ENCODE measurements at regions not wholly inside any gene's neighbourhood (a gene's known extent, or its start where the extent isn't known, plus 50 kb on each side); places are given as distances from the start of the nearest gene placed in this dataset.

GRCh38 chr17:33888455-33888854 is 366.6 kb upstream of the CCL2 start:
- no peaks in the 10 kb centered on the region for H3K9me3 ChIP-seq
- no peaks in the 10 kb centered on the region for H3K4me1 ChIP-seq
- 76 to 86% methylated on average over 3 of the region's 3 CpGs for WGBS, 2 donors
- DNase-seq = no peak
- no peak overlapping the region for H3K4me3 ChIP-seq (replicated peaks in 1 of 3)
- H3K36me3 ChIP-seq = no peaks in the 10 kb centered on the region
- H3K27ac ChIP-seq = no peak overlapping the region
- H3K27me3 ChIP-seq = no peaks in the 10 kb centered on the region
- intact Hi-C loops (cut with DNase I) = no loop called here
- TF ChIP-seq CTCF (IDR thresholded peaks at IDR 0.05) = no peak
- no peak for TF ChIP-seq POLR2A (IDR thresholded peaks at IDR 0.05)

- no peak overlapping the region for H3K27ac ChIP-seq
- no peak for DNase-seq
- no peaks in the 10 kb centered on the region for H3K9me3 ChIP-seq
- no peaks in the 10 kb centered on the region for H3K36me3 ChIP-seq
- H3K27me3 ChIP-seq = no peaks in the 10 kb centered on the region
- intact Hi-C loops (cut with DNase I) = no loop called here
- no peak overlapping the region for H3K4me3 ChIP-seq (replicated peaks in 1 of 3)
- no peaks in the 10 kb centered on the region for H3K4me1 ChIP-seq
- TF ChIP-seq CTCF (IDR thresholded peaks at IDR 0.05) (no peak), POLR2A (IDR thresholded peaks at IDR 0.05) (no peak)
- WGBS, 2 donors = 34 to 51% methylated on average over 2 of the region's 2 CpGs
Measured at GRCh38 chr17:33889040-33889439, 366.0 kb upstream of the CCL2 start.

- intact Hi-C loops (cut with DNase I) = no loop called here
- H3K27me3 ChIP-seq = no peaks in the 10 kb centered on the region
- TF ChIP-seq POLR2A (IDR thresholded peaks at IDR 0.05) (no peak), CTCF (IDR thresholded peaks at IDR 0.05) (no peak)
- no peaks in the 10 kb centered on the region for H3K9me3 ChIP-seq
- no peaks in the 10 kb centered on the region for H3K4me1 ChIP-seq
- WGBS, 2 donors = 81 to 89% methylated on average over 2 of the region's 2 CpGs
- DNase-seq = no peak
- H3K27ac ChIP-seq = no peak overlapping the region
- H3K36me3 ChIP-seq = no peaks in the 10 kb centered on the region
- no peak overlapping the region for H3K4me3 ChIP-seq (replicated peaks in 1 of 3)
Measured at GRCh38 chr17:33889766-33890165, 365.3 kb upstream of the CCL2 start.

- no peaks in the 10 kb centered on the region for H3K4me1 ChIP-seq
- WGBS, 2 donors = 33 to 53% methylated on average over 6 of the region's 6 CpGs
- H3K36me3 ChIP-seq = no peaks in the 10 kb centered on the region
- no peaks in the 10 kb centered on the region for H3K27me3 ChIP-seq
- no peaks in the 10 kb centered on the region for H3K9me3 ChIP-seq
- TF ChIP-seq POLR2A (IDR thresholded peaks at IDR 0.05) (no peak), CTCF (IDR thresholded peaks at IDR 0.05) (no peak)
- no peak for DNase-seq
- intact Hi-C loops (cut with DNase I) = no loop called here
- no peak overlapping the region for H3K27ac ChIP-seq
- H3K4me3 ChIP-seq (replicated peaks in 1 of 3) = no peak overlapping the region
Measured at GRCh38 chr17:33892717-33893591, 362.1 kb upstream of the CCL2 start.

GRCh38 chr17:33895491-33895890 is 359.6 kb upstream of the CCL2 start:
- no peak for DNase-seq
- 78 to 84% methylated on average over 3 of the region's 3 CpGs for WGBS, 2 donors
- Histone ChIP-seq H3K9me3 (no peaks in the 10 kb centered on the region), H3K27me3 (no peaks in the 10 kb centered on the region), H3K4me1 (no peaks in the 10 kb centered on the region), H3K27ac (no peak overlapping the region), H3K36me3 (no peaks in the 10 kb centered on the region), H3K4me3 (replicated peaks in 1 of 3) (no peak overlapping the region)
- no peak for TF ChIP-seq CTCF (IDR thresholded peaks at IDR 0.05)
- TF ChIP-seq POLR2A (IDR thresholded peaks at IDR 0.05) = no peak
- intact Hi-C loops (cut with DNase I) = no loop called here
